ENCODE measurements at regions not wholly inside any gene's neighbourhood (a gene's known extent, or its start where the extent isn't known, plus 50 kb on each side); places are given as distances from the start of the nearest gene placed in this dataset.
"Not testable (repeated sequence)": the region's sequence is repeated elsewhere in the genome, so short reads cannot be mapped to it uniquely, and the experiment has no call there.

GRCh38 chr9:64130325-64130724, 1154.7 kb downstream of the FOXD4L5 start:
- H3K4me3 ChIP-seq, H3K27ac ChIP-seq: not testable (repeated sequence)

- Histone ChIP-seq H3K4me3 (no peak overlapping the region), H3K27ac (no peak overlapping the region)
These were observed 1156.4 kb downstream of the FOXD4L5 start for GRCh38 chr9:64128572-64128971.

- H3K4me3 ChIP-seq, H3K27ac ChIP-seq: not testable (repeated sequence)
These were observed 1163.4 kb downstream of the FOXD4L5 start for GRCh38 chr9:64121602-64122001.

GRCh38 chr9:64117329-64117728, 1167.7 kb downstream of the FOXD4L5 start:
- H3K4me3 ChIP-seq, H3K27ac ChIP-seq: not testable (repeated sequence)

- H3K27ac ChIP-seq, H3K4me3 ChIP-seq: not testable (repeated sequence)
These were observed 1177.1 kb downstream of the FOXD4L5 start for GRCh38 chr9:64107867-64108266.

- H3K4me3 ChIP-seq, H3K27ac ChIP-seq: not testable (repeated sequence)
These were observed 1177.8 kb downstream of the FOXD4L5 start for GRCh38 chr9:64107211-64107610.

- H3K27ac ChIP-seq, H3K4me3 ChIP-seq: not testable (repeated sequence)
These were observed 1179.8 kb downstream of the FOXD4L5 start for GRCh38 chr9:64105193-64105592.

- not testable (repeated sequence) for H3K4me3 ChIP-seq, H3K27ac ChIP-seq
These were observed 1183.5 kb downstream of the FOXD4L5 start for GRCh38 chr9:64101504-64101903.

GRCh38 chr9:64100571-64101155, 1184.3 kb downstream of the FOXD4L5 start:
- H3K4me3 ChIP-seq: not testable (repeated sequence)

GRCh38 chr9:64085998-64086397, 1199.0 kb downstream of the FOXD4L5 start:
- not testable (repeated sequence) for H3K27ac ChIP-seq, H3K4me3 ChIP-seq

More at GRCh38 chr9:64100571-64101155, 1184.3 kb downstream of the FOXD4L5 start:
- not testable (repeated sequence) for H3K27ac ChIP-seq

GRCh38 chr9:64071358-64072253, 1213.4 kb downstream of the FOXD4L5 start:
- H3K27ac ChIP-seq, H3K4me3 ChIP-seq: not testable (repeated sequence)

- H3K27ac ChIP-seq, H3K4me3 ChIP-seq: not testable (repeated sequence)
These were observed 1214.2 kb downstream of the FOXD4L5 start for GRCh38 chr9:64070611-64071357.

- not testable (repeated sequence) for H3K27ac ChIP-seq, H3K4me3 ChIP-seq
These were observed 1214.9 kb downstream of the FOXD4L5 start for GRCh38 chr9:64070083-64070482.

- Histone ChIP-seq H3K27ac (no peak overlapping the region), H3K4me3 (no peak overlapping the region)
These were observed 1218.2 kb downstream of the FOXD4L5 start for GRCh38 chr9:64066736-64067368.

- no peak overlapping the region for H3K4me3 ChIP-seq
- no peak overlapping the region for H3K27ac ChIP-seq
These were observed 1223.9 kb downstream of the FOXD4L5 start for GRCh38 chr9:64061013-64061627.

- H3K4me3 ChIP-seq, H3K27ac ChIP-seq: not testable (repeated sequence)
These were observed 1226.9 kb downstream of the FOXD4L5 start for GRCh38 chr9:64058070-64058469.

GRCh38 chr9:64057553-64057952, 1227.5 kb downstream of the FOXD4L5 start:
- no peak overlapping the region for H3K4me3 ChIP-seq
- no peak overlapping the region for H3K27ac ChIP-seq

- H3K27ac ChIP-seq, H3K4me3 ChIP-seq: not testable (repeated sequence)
These were observed 1256.1 kb downstream of the FOXD4L5 start for GRCh38 chr9:64028925-64029324.

- H3K4me3 ChIP-seq: not testable (repeated sequence)
These were observed 1264.1 kb downstream of the FOXD4L5 start for GRCh38 chr9:64020696-64021491.

More at GRCh38 chr9:64020696-64021491, 1264.1 kb downstream of the FOXD4L5 start:
- not testable (repeated sequence) for H3K27ac ChIP-seq

All from skin epidermis (tissue), 12 donors.